DND-41 (cell line): ENCODE measurements at regions not wholly inside any gene's neighbourhood (a gene's known extent, or its start where the extent isn't known, plus 50 kb on each side); places are given as distances from the start of the nearest gene placed in this dataset.
"Not testable (repeated sequence)": the region's sequence is repeated elsewhere in the genome, so short reads cannot be mapped to it uniquely, and the experiment has no call there.

Experiments used
- ATAC-seq: fragments of 200-7000 bp; cut with Tn5 transposase; 3 replicates; pipeline ENCODE4 v1.9.1; 2021; ENCODE audit warnings: low read depth; ENCODE audit not compliant: insufficient read depth
- DNase-seq: peaks from one replicate; pipeline ENCODE4 v3.0.0-alpha.2; 2020
- H2AFZ ChIP-seq: 2 replicates; pipeline ENCODE4 v1.6.0; 2012; ENCODE audit warnings: low read depth, low read length
- H3K27ac ChIP-seq: 2 replicates; pipeline ENCODE4 v1.5.1; 2012; ENCODE audit warnings: low read length, inconsistent platforms
- H3K27me3 ChIP-seq: fragments of 200-600 bp; sonication (generic); 2 replicates; pipeline ENCODE4 v1.6.0; 2012; ENCODE audit warnings: low read length, mild to moderate bottlenecking, inconsistent platforms; ENCODE audit not compliant: insufficient read depth, poor library complexity
- H3K36me3 ChIP-seq: 2 replicates; pipeline ENCODE4 v1.5.1; 2012; ENCODE audit warnings: low read length, inconsistent platforms; ENCODE audit not compliant: insufficient read depth
- H3K4me1 ChIP-seq: 2 replicates; pipeline ENCODE4 v1.5.1; 2012; ENCODE audit warnings: mild to moderate bottlenecking, low read length; ENCODE audit not compliant: insufficient read depth
- H3K4me2 ChIP-seq: 2 replicates; pipeline ENCODE4 v1.6.0; 2012; ENCODE audit warnings: mild to moderate bottlenecking, moderate library complexity, low read length, inconsistent platforms; ENCODE audit not compliant: insufficient read depth
- H3K4me3 ChIP-seq, 2 experiments: fragments of 200-600 bp in 1 of 2; shearing (Covaris generic) in 1 of 2; 2 replicates each; pipeline ENCODE4 v1.5.1; 2012 to 2016; ENCODE audit warnings: inconsistent platforms in 2 of 2, low read length in 2 of 2, mild to moderate bottlenecking in 2 of 2, low read depth in 1 of 2, moderate library complexity in 1 of 2
- H3K79me2 ChIP-seq: 2 replicates; pipeline ENCODE4 v1.6.0; 2012; ENCODE audit warnings: low read length, inconsistent platforms; ENCODE audit not compliant: insufficient read depth
- H3K9ac ChIP-seq: 2 replicates; pipeline ENCODE4 v1.6.0; 2012; ENCODE audit warnings: low read depth, mild to moderate bottlenecking, inconsistent platforms, low read length, moderate library complexity
- H3K9me3 ChIP-seq: 2 replicates; pipeline ENCODE4 v1.5.1; 2012; ENCODE audit warnings: low read length, moderate library complexity, mild to moderate bottlenecking, inconsistent platforms; ENCODE audit not compliant: insufficient read depth, severe bottlenecking
- H4K20me1 ChIP-seq: 2 replicates; pipeline ENCODE4 v1.6.0; 2012; ENCODE audit warnings: low read length; ENCODE audit not compliant: insufficient read depth
- CTCF ChIP-seq: IDR thresholded peaks from 2 replicates; pipeline ENCODE4 v1.5.1; 2012; ENCODE audit warnings: borderline replicate concordance, low read length, moderate library complexity, mild to moderate bottlenecking; ENCODE audit not compliant: poor library complexity, severe bottlenecking; ENCODE audit errors: extremely low read depth
- EZH2 ChIP-seq: IDR thresholded peaks from 3 replicates; pipeline ENCODE4 v1.6.1; 2012; ENCODE audit warnings: borderline replicate concordance, low read depth, mild to moderate bottlenecking, moderate library complexity, low read length, inconsistent platforms; ENCODE audit not compliant: severe bottlenecking

- H3K79me2 ChIP-seq, H3K4me1 ChIP-seq, H3K36me3 ChIP-seq, H2AFZ ChIP-seq, DNase-seq, H4K20me1 ChIP-seq, H3K27ac ChIP-seq, ATAC-seq, H3K9me3 ChIP-seq, H3K4me2 ChIP-seq, H3K9ac ChIP-seq, H3K4me3 ChIP-seq, H3K27me3 ChIP-seq: not testable (repeated sequence)
Measured at GRCh38 chr4:17436047-17436749, 75.7 kb downstream of the QDPR start.

- ATAC-seq (no peak), DNase-seq (no peak)
- no peak for TF ChIP-seq CTCF
- TF ChIP-seq EZH2: no peak
- no peaks in the 10 kb centered on the region for H3K36me3 ChIP-seq
- no peak overlapping the region for H3K9ac ChIP-seq
- H3K27ac ChIP-seq: no peak overlapping the region
- H3K79me2 ChIP-seq: no peaks in the 10 kb centered on the region
- no peak overlapping the region for H3K4me2 ChIP-seq
- no peak overlapping the region for H2AFZ ChIP-seq
- no peaks in the 10 kb centered on the region for H3K9me3 ChIP-seq
- H3K27me3 ChIP-seq: no peaks in the 10 kb centered on the region
- no peaks in the 10 kb centered on the region for H3K4me1 ChIP-seq
- no peak overlapping the region for H3K4me3 ChIP-seq
- no peaks in the 10 kb centered on the region for H4K20me1 ChIP-seq
Measured at GRCh38 chr4:17433827-17434226, 78.1 kb downstream of the QDPR start.

GRCh38 chr4:17427991-17428390, 83.9 kb downstream of the QDPR start:
- no peak overlapping the region for H3K4me3 ChIP-seq
- no peak for DNase-seq
- H3K9me3 ChIP-seq: no peaks in the 10 kb centered on the region

GRCh38 chr4:17426222-17426621, 85.7 kb downstream of the QDPR start:
- Histone ChIP-seq H3K4me3 (no peak overlapping the region), H3K27me3 (peaks cover 9% of the 10 kb centered on the region), H3K27ac (no peak overlapping the region), H2AFZ (no peak overlapping the region), H3K9ac (no peak overlapping the region), H3K4me2 (no peak overlapping the region), H3K4me1 (no peaks in the 10 kb centered on the region), H4K20me1 (no peaks in the 10 kb centered on the region), H3K36me3 (no peaks in the 10 kb centered on the region), H3K79me2 (no peaks in the 10 kb centered on the region), H3K9me3 (no peaks in the 10 kb centered on the region)
- no peak for DNase-seq
- no peak for TF ChIP-seq EZH2
- no peak for ATAC-seq

More at GRCh38 chr4:17427991-17428390, 83.9 kb downstream of the QDPR start:
- Histone ChIP-seq H3K4me1 (no peaks in the 10 kb centered on the region), H3K4me2 (no peak overlapping the region), H3K79me2 (no peaks in the 10 kb centered on the region), H4K20me1 (no peaks in the 10 kb centered on the region), H3K27ac (no peak overlapping the region), H3K27me3 (peaks cover 9% of the 10 kb centered on the region), H3K36me3 (no peaks in the 10 kb centered on the region), H3K9ac (no peak overlapping the region), H2AFZ (no peak overlapping the region)
- ATAC-seq: no peak
- TF ChIP-seq EZH2 (no peak), CTCF (no peak)
